ENCODE measurements at regions not wholly inside any gene's neighbourhood (a gene's known extent, or its start where the extent isn't known, plus 50 kb on each side); places are given as distances from the start of the nearest gene placed in this dataset.

DNA sequence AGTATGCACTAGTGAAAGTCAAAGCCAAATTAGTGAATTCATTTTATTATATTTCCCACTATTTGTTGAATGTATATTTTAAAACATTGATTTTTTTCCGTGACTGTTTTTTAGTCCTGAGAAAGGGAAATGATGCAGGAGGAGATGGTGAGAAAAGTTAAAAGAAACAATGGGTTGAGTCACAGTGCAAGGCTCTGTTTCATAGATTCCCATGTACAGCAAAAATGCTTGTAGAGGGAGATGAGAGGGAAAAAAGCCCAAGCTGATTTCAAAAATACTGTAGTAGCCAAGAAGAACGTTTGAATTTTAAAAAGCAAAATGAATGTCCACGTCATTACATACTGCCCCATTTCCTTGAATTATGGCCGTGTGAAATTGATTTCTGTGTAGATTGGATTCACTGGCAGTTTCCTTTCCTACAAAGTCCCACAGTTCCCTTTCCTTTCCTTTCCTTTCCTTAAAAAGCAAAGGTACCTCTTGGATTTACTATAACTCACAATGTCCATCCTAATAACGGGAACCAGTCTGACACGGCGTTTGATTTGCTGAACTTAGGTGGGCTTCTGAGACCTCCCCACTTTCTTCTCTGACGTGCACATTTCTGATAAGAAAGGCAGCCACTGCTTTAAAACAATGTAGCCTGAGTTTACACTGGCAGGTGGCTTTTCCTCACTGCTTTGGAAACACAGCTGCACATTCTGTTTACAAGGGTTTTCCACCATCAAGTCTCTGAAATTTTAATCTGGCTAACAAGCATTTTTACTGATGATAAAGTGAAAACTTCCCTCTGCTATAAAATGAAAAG lies 63.7 kb downstream of the SPCS3 start:
- no peak for DNase-seq

DNA sequence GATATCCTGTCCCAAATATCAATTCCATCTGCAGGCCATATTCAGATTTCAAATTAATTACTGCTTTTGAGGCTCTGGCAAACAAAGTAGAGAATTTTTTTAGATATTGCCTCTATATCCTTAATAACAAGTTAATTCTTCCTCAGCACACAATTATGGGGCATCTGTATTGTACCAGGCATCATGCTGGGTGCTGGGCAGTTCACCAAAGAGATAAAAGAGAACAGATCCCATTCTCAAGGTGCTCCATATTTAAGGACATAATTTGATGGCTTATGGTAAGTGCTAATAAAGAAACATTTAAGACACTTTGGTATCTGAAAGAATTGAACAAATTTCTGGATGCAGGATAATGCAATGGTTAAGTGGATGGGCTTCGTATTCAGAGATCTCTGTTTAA lies 65.8 kb downstream of the SPCS3 start:
- no peak for DNase-seq

DNA sequence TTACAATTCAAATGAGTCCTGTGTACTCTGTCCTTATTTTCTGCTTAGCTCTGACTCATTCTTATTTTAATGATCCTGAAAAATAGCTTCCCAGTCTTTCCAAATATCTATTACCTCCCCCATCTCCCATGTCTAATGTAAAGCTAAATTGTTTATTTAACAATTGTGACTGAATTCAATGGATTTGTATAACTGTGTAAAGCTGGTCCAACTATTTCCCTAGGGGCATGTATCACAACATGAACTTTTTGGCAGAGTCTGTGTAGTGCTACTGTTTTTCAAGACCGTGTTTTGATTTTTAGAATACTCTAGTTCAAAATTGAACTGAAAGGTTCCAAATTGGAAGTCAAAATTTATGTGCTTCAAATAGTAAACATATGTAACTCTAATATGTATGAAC lies 67.8 kb downstream of the SPCS3 start:
- DNase-seq = no peak

DNA sequence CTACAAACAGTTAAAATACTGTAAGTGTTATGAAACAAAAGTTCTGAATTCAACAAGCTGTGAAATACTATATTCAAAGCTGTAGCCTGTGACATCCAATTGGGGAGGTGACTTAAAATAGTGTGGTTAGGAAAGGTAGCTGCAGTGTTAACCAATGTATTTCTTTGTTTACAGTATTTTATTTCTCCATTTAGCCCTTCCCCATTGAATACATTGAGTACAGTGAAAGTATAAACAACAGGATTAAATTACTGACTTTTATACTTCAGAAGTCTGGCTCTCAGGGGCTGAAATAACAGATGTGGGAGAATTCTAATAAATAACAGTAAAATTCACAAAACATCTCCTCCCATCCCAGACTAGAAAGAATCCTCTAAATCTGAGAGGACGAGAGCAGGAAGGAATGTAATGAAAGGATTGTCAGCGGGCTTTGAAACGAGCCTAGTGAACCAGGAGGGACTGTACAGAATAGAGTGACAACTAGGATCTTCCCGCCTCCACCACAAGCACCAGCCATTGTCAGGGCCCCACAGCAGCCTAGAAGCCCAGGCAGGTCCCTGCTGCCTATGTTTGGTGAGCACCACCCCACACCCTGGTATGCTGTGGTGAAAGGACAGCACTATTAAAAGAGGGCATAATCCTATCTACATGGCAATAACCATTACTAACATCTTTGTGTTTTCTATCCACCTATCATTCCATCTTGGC lies 73.7 kb downstream of the SPCS3 start:
- no peak for DNase-seq

- DNase-seq = no peak
Observed at GRCh38 chr4:176400816-176401461, 81.2 kb downstream of the SPCS3 start.

DNA sequence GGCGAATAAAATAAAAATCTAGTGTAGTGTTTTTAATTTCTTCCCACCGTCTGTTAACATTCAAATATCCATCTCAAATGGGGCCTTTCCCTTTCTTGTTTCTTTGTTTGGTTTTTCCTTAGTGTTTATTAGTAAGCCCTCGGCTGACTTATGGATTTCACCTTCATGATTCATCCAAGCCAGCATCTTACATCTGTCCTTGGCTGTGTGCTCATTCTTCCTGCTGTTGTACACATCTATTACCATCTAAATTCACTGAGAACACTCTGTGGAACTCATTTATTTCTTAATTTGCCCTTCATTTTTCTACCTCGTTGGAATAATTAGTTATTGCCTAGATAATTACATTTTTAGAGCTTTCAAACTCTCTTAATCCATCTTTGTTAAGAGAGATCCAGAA lies 84.9 kb downstream of the SPCS3 start:
- no peak for DNase-seq

GRCh38 chr4:176406297-176406696 lies 86.5 kb downstream of the SPCS3 start:
- no peak for DNase-seq

DNA sequence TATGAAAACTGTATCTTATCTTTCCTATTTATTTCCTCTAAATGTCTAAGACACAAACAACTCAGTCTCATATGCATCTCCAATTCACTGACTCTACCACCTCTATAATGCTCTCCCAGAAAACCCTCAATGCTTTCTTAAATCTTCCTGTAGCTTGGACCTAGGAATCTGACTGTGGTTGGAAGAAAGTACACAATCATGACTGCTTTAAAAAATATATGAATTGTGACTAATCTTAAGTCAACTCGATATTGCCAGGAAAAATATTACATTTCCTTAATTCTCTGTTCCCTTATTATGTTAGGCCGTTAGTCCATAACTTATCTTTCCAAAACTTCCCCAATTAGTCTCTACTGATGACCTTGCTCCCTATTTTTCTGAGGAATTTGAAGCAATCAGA lies 87.0 kb downstream of the SPCS3 start:
- DNase-seq = no peak

DNA sequence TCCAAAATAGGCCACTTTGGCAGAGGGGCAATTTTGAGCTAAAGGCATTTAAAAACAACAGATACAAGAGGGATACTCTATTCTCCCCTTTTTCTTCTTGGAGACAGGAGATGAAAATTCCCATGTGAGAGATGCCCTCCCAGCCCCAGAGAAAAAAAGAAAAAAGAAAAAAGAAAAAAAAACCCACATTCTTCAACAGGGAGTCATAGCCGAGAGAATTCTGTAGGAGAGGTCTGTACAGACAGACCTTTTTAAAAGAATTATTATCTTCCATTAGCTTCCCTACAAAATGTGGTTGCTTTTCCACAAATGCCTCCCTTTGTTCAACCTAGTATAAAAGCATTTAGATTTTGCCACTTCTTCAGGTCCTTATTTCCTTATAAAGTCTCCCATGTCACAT lies 89.9 kb downstream of the SPCS3 start:
- no peak for DNase-seq

GRCh38 chr4:176413171-176413570 lies 93.4 kb downstream of the SPCS3 start:
- no peak for DNase-seq

DNA sequence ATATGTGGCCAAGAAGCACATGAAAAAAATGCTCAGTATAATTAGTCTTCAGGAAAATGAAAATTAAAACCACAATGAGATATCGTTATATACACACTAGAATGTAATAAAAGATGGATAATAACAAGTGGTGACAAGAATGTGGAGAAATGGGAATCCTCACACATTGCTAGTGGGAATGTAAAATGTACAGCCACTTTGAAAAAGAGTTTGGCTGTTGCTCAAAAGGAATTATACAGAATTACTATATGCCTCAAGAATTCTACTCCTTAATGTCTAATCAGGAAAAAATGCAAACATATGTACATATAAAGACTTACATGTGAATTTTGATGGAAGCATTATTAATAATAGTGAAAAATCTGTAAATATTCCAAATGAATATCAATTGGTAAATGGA lies 102.2 kb downstream of the SPCS3 start:
- DNase-seq = no peak

GRCh38 chr4:176422511-176422910 lies 102.7 kb downstream of the SPCS3 start:
- no peak for DNase-seq

DNA sequence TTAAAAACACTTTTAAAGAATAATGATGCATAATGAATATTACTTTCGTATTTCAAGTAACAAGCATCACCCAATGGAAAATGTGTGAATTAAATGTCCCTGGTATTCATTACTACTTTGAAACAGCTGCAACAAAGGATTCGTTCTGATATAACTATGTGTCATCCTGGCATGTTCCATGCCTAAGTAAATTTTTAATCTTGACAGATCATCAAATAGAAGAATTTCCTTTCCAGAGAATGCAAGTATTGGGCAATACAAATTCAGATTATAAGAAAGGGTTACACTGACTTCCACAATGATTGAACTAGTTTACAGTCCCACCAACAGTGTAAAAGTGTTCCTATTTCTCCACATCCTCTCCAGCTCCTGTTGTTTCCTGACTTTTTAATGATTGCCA lies 105.3 kb downstream of the SPCS3 start:
- no peak for DNase-seq

DNA sequence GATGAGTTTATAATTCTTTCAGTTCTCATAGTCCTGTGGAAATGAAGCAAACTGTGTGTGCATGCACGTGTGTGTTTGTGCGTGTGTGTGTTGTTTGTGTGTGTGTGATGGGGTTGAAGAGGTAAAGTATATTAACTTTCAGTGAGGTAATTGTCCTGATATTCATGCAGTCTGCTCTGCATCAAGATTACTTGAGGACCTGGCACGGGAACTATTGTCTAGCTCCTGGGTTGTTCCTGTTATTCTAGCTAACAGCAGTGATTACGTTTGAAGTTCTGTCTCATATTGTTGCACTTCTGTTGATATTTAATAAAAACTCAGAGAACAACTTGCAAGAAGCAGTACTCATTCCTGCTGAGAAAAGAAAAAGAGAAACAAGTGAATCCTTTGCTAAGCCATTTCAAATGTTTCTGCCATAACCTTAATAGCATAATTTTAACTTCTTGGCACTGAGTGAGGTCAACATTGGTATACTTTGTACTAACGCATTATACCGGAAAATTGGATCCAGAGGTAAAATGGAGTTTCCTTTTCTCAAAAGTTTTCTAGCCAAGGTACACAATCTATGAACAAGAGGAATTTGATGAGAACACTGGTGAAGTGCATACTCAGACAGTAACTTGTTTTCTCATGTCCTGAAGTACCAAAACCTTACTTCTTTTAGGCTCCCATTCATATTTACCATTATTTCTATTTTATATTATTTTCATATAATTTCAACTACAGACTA lies 113.2 kb downstream of the SPCS3 start:
- DNase-seq = no peak

DNA sequence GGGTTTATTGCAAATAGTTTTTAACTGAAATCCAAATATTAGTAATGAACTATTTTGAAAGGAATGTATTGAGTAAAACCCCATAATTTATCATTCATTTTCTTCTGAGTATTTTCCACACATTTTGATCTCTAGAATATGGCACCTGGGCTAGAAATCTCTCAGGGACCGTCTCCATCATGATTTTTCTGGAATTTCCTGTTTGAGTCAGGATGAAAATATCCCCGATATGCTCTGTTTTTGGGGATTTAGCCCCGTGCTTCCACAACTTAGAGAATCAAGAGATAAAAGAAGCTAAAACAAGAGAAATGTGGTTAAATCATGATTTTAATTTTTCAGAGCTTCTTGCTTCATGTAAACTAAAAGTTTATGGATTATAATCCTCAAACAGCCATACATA lies 114.2 kb downstream of the SPCS3 start:
- DNase-seq = no peak

GRCh38 chr4:176435901-176436292 lies 116.1 kb downstream of the SPCS3 start:
- DNase-seq = no peak

DNA sequence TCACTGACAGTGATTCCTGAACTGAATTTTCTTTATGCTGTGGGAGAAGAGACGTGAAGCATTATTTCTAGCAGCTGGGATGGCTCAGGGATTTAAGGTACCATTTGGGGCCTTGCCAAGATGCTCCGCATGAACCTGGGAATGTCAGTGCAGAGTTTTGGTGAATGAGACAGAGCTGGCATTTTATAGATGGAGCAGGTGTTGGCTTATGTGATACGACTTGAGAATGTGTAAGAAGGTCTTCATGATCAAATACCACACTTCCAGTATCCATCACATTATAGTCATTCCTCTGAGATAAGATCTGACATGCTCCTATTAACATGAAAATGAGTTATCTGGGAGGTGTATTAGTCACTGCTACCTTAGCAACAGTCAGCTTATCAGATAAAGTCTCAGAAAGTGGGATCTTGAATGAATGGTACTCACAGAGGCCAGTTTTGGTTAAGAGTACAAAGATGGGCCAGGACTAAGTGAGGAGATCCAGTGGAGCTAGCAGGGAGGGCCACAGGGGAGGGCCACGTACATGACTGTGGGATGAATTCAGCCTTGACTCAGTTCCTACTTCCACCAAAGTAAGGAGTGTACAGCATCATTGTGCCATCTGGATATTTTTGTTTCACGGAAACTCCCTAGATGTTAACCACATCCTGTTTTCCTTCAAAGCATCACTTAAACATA lies 116.7 kb downstream of the SPCS3 start:
- no peak for DNase-seq

- no peak for DNase-seq
Observed at GRCh38 chr4:176437756-176438155, 118.0 kb downstream of the SPCS3 start.

DNA sequence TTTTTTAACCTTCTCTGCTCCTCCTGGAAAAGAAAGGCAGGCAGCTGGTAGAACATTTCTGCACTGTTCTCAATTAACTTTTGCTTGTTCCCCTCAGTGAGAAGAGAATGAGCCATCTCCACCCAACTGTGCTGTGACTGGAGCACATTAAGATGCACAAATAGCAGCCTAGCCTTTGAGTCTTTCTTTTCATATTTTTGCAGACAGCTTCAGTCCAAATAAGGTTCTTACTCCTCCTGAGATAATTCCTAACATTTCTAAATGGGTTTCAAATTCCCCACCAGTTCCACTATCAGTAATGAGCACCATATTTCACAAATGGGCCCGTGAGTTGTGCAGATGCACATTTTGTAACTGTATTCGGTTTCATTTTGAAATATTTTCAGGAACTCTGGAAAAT lies 118.6 kb downstream of the SPCS3 start:
- no peak for DNase-seq

DNA sequence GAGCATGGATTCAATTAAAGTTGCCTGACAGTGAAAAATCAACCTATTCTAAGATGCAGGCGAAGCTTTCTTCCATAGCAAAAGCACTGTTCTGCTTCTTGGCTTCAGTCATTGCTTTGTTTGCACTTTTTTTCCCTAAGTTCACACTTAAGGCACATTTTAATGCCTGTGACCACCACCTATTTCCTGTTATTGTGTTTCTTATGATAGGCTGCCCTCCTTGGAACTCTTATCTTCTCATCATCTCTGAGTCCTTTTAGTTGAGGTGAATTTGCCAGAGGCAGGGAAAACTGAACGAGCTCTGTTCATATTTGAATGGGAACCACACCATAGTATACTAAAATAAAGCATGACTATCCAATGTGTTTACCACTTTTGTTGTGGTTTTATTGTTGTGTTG lies 119.8 kb downstream of the SPCS3 start:
- no peak for DNase-seq

- no peak for DNase-seq
Observed at GRCh38 chr4:176440698-176441097, 120.9 kb downstream of the SPCS3 start.

DNA sequence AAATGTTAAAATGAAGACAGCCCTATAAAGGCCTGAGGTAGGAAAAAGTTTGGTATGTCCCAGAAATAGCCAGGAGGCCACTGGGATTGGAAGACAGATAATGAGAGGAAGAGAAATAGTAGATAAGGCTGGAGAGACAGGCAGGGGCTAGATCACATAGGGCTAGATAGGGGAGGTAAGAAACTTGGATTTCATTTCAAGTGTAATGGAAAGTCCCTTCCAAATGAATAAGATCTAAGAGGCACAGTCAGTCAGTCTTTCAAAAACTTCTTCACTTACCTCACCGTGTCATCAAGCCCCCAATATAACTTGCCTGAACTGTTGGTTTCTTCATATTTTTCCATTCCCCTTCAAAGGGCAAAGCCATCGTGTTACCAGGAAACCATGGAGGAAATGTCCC lies 121.8 kb downstream of the SPCS3 start:
- DNase-seq = no peak

DNA sequence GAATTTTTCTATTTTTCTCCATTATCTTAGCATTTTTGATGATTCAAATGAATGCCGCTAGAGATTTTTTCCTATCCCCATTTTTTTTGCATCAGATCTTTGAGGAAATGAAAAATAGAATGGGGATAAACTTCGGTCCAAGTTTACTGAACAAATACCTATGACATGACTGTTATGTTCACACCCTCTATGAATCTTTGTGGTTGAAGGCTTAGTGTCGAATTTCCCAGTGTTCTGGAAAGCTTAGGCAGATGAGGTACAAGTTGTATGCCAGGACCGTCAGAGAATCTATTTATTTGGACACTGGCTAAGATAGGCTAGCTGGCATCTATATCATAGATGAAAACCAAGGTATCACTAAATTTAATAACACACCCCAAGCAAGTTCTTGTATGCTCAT lies 123.4 kb downstream of the SPCS3 start:
- DNase-seq = no peak
